CD14-positive monocyte (primary cell): ENCODE measurements at regions not wholly inside any gene's neighbourhood (a gene's known extent, or its start where the extent isn't known, plus 50 kb on each side); places are given as distances from the start of the nearest gene placed in this dataset.

ENCODE experiments used
- DNase-seq, 3 donors: peaks; one replicate each; pipeline ENCODE4 v3.0.0-alpha.2; 2011 to 2022
- H2AFZ ChIP-seq: 2 replicates; pipeline ENCODE4 v1.6.0; 2012; ENCODE audit warnings: mild to moderate bottlenecking, low read depth, low read length, inconsistent platforms; ENCODE audit not compliant: insufficient read depth, poor library complexity, severe bottlenecking
- H3K27ac ChIP-seq, 2 donors: 1 replicate in 1 of 2; 2 replicates in 1 of 2; pipeline ENCODE4 v1.5.1; 2012 to 2013; ENCODE audit warnings: low read length in 2 of 2, control low read depth in 1 of 2, inconsistent platforms in 1 of 2, low read depth in 1 of 2, mild to moderate bottlenecking in 1 of 2
- H3K27me3 ChIP-seq, 2 donors: one replicate each; pipeline versions ENCODE4 v1.6.0 to v1.6.1; 2011 to 2013; ENCODE audit warnings: low read length in 2 of 2; ENCODE audit not compliant: control insufficient read depth in 2 of 2, insufficient read depth in 2 of 2
- H3K36me3 ChIP-seq, 2 donors: replicated peaks in 1 of 2; 1 replicate in 1 of 2; 2 replicates in 1 of 2; pipeline versions ENCODE4 v1.5.1 to v1.6.1; 2012 to 2013; ENCODE audit warnings: low read length in 2 of 2, control low read depth in 1 of 2, inconsistent platforms in 1 of 2, mild to moderate bottlenecking in 1 of 2; ENCODE audit not compliant: insufficient read depth in 2 of 2, control insufficient read depth in 1 of 2
- H3K4me1 ChIP-seq, 2 donors: 1 replicate in 1 of 2; 2 replicates in 1 of 2; pipeline versions ENCODE4 v1.5.1 to v1.6.1; 2012 to 2013; ENCODE audit warnings: low read length in 2 of 2, control low read depth in 1 of 2, inconsistent platforms in 1 of 2, mild to moderate bottlenecking in 1 of 2, moderate library complexity in 1 of 2; ENCODE audit not compliant: insufficient read depth in 2 of 2, control insufficient read depth in 1 of 2
- H3K4me2 ChIP-seq: replicated peaks from 2 replicates; pipeline ENCODE3; 2012; ENCODE audit warnings: low read length, moderate library complexity, mild to moderate bottlenecking; ENCODE audit not compliant: poor library complexity, severe bottlenecking; ENCODE audit errors: extremely low read depth
- H3K4me3 ChIP-seq, 3 experiments: fragments of 200-600 bp in 1 of 3; sonication (generic) in 1 of 3; replicated peaks in 1 of 3; 1 replicate in 2 of 3; 2 replicates in 1 of 3; pipeline ENCODE4 v1.5.1; 2011 to 2013; ENCODE audit warnings: low read length in 3 of 3, mild to moderate bottlenecking in 3 of 3, control low read depth in 2 of 3, low read depth in 2 of 3, inconsistent platforms in 1 of 3, moderate library complexity in 1 of 3
- H3K79me2 ChIP-seq: 2 replicates; pipeline ENCODE4 v1.6.0; 2012; ENCODE audit warnings: mild to moderate bottlenecking, control low read depth, inconsistent platforms, low read length, moderate library complexity; ENCODE audit not compliant: insufficient read depth
- H3K9ac ChIP-seq: 2 replicates; pipeline ENCODE4 v1.6.0; 2017; ENCODE audit warnings: low read length, mild to moderate bottlenecking; ENCODE audit not compliant: insufficient read depth, poor library complexity, severe bottlenecking
- H3K9me3 ChIP-seq, 2 donors: replicated peaks in 1 of 2; 1 replicate in 1 of 2; 2 replicates in 1 of 2; pipeline versions ENCODE4 v1.5.1 to v1.6.1; 2012 to 2013; ENCODE audit warnings: low read length in 2 of 2, control low read depth in 1 of 2; ENCODE audit not compliant: control insufficient read depth in 1 of 2, insufficient read depth in 1 of 2
- H4K20me1 ChIP-seq: 2 replicates; pipeline ENCODE4 v1.6.0; 2012; ENCODE audit warnings: mild to moderate bottlenecking, low read length, control low read depth, moderate library complexity; ENCODE audit not compliant: insufficient read depth
- H3K27ac Mint-ChIP-seq, 7 donors: one replicate each; pipeline ENCODE4 v1.8.0; 2020; ENCODE audit warnings: mild to moderate bottlenecking in 7 of 7, mixed read lengths in 7 of 7, moderate library complexity in 6 of 7, inconsistent platforms in 2 of 7
- H3K27me3 Mint-ChIP-seq, 3 donors: one replicate each; pipeline ENCODE4 v1.8.0; 2021 to 2022; ENCODE audit warnings: low read depth in 3 of 3, mild to moderate bottlenecking in 3 of 3, mixed read lengths in 3 of 3, moderate library complexity in 3 of 3, inconsistent platforms in 1 of 3
- H3K36me3 Mint-ChIP-seq, 2 donors: one replicate each; pipeline ENCODE4 v1.8.0; 2020; ENCODE audit warnings: mixed read lengths in 2 of 2, inconsistent platforms in 1 of 2, mild to moderate bottlenecking in 1 of 2
- H3K4me1 Mint-ChIP-seq: one replicate; pipeline ENCODE4 v1.8.0; 2020; ENCODE audit warnings: mild to moderate bottlenecking, mixed read lengths
- H3K4me3 Mint-ChIP-seq, 2 donors: one replicate each; pipeline ENCODE4 v1.8.0; 2020; ENCODE audit warnings: mild to moderate bottlenecking in 2 of 2, mixed read lengths in 2 of 2, moderate library complexity in 1 of 2
- H3K9me3 Mint-ChIP-seq, 7 donors: one replicate each; pipeline ENCODE4 v1.8.0; 2020 to 2022; ENCODE audit warnings: mixed read lengths in 7 of 7, mild to moderate bottlenecking in 6 of 7, moderate library complexity in 6 of 7, inconsistent platforms in 2 of 7
- CTCF ChIP-seq: fragments of 200-600 bp; IDR thresholded peaks from one replicate; pipeline ENCODE4 v1.8.0; 2022; ENCODE audit warnings: antibody characterized with exemption, mild to moderate bottlenecking
- WGBS: methylation state at CpG from one replicate; pipeline ENCODE4 v1.1.5; 2013; ENCODE audit warnings: missing lambda C conversion rate; ENCODE audit not compliant: insufficient coverage; 5-methylcytosine and 5-hydroxymethylcytosine counted together
- intact Hi-C, 2 donors: fragments of 100-400 bp; cut with micrococcal nuclease; formaldehyde crosslinking; loops; one replicate each; pipeline versions ENCODE4 v1.15.0 to v1.15.1; 2023

DNA sequence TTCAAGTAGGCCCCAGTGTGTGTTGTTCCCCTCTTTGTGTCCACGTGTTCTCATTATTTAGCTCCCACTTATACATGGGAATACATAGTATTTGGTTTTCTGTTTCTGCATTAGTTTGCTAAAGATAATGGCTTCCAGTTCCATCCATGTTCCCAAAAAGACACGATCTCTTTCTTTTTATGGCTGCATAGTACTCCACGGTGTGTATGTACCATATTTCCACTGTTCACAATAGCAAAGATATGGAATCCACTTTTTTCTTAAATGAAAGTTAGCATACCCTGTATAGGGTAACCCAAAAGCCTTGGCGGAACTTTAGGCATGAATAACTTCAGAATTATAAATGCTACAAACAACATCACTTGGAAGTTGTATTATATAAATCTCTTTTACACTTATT is 83.4 kb upstream of the NDUFV2 start:
- no peaks in the 10 kb centered on the region for H3K36me3 Mint-ChIP-seq
- no peak overlapping the region for H3K4me3 ChIP-seq
- H3K36me3 ChIP-seq, result no peaks in the 10 kb centered on the region
- no peaks in the 10 kb centered on the region for H3K79me2 ChIP-seq
- H2AFZ ChIP-seq, result no peak overlapping the region
- peaks cover 0 to 1% (median 0%) of the 10 kb centered on the region in 3 donors for H3K27me3 Mint-ChIP-seq
- H3K27me3 ChIP-seq, result no peaks in the 10 kb centered on the region
- H3K9me3 ChIP-seq, result no peaks in the 10 kb centered on the region
- H3K4me1 ChIP-seq, result peaks cover 16 to 17% of the 10 kb centered on the region in 2 donors
- peaks cover 19% of the 10 kb centered on the region for H3K4me1 Mint-ChIP-seq
- H3K9me3 Mint-ChIP-seq, result peaks cover 0 to 3% (median 0%) of the 10 kb centered on the region in 7 donors
- WGBS, result no CpG with 5 or more reads among the region's 4 CpGs
- no peak overlapping the region for H3K9ac ChIP-seq
- H4K20me1 ChIP-seq, result no peaks in the 10 kb centered on the region
- H3K27ac ChIP-seq, result no peak overlapping the region
- no peak for TF ChIP-seq CTCF
- H3K4me3 Mint-ChIP-seq, result no peak overlapping the region
- H3K4me2 ChIP-seq, result no peak overlapping the region
- intact Hi-C loops, result no loop called here
- H3K27ac Mint-ChIP-seq, result no peak overlapping the region
- DNase-seq, result no peak

DNA sequence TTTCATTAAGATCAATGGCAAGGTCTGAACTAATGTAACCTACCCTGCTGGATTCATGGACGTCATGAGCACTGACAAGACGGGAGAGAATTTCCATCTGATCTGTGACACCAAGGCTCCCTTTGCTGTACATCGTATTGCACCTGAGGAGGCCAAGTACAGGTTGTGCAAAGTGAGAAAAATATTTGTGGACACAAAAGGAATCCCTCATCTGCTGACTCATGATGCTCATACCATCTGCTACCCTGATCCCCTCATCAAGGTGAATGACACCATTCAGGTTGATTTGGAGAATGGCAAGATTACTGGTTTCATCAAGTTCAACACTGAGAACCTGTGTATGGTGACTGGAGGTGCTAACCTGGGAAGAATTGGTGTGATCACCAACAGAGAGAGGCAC is 82.3 kb upstream of the NDUFV2 start:
- H3K9me3 ChIP-seq, result no peaks in the 10 kb centered on the region
- no peak for DNase-seq
- H3K36me3 ChIP-seq, result no peaks in the 10 kb centered on the region
- H3K27ac Mint-ChIP-seq, result no peak overlapping the region
- H3K79me2 ChIP-seq, result no peaks in the 10 kb centered on the region
- WGBS, result 100% methylated on average over 2 of the region's 3 CpGs
- H3K9ac ChIP-seq, result no peak overlapping the region
- no peaks in the 10 kb centered on the region for H3K36me3 Mint-ChIP-seq
- no peaks in the 10 kb centered on the region for H3K27me3 ChIP-seq
- H4K20me1 ChIP-seq, result no peaks in the 10 kb centered on the region
- H3K4me2 ChIP-seq, result no peak overlapping the region
- no peak overlapping the region for H2AFZ ChIP-seq
- peaks cover 19% of the 10 kb centered on the region for H3K4me1 Mint-ChIP-seq
- intact Hi-C loops, result no loop called here
- no peak overlapping the region for H3K27ac ChIP-seq
- H3K4me3 ChIP-seq, result no peak overlapping the region
- peaks cover 16 to 17% of the 10 kb centered on the region in 2 donors for H3K4me1 ChIP-seq
- no peak overlapping the region for H3K4me3 Mint-ChIP-seq
- H3K9me3 Mint-ChIP-seq, result peaks cover 0 to 3% (median 0%) of the 10 kb centered on the region in 7 donors
- peaks cover 0 to 1% (median 0%) of the 10 kb centered on the region in 3 donors for H3K27me3 Mint-ChIP-seq
- no peak for TF ChIP-seq CTCF
